Transverse colon (tissue), 4 donors: ENCODE measurements at regions not wholly inside any gene's neighbourhood (a gene's known extent, or its start where the extent isn't known, plus 50 kb on each side); places are given as distances from the start of the nearest gene placed in this dataset.

ENCODE experiments used
- CTCF ChIP-seq, 5 experiments: fragments of 200-600 bp in 3 of 5; fragments of 450-650 bp in 2 of 5; sonication (generic) in 3 of 5; IDR thresholded peaks; 1 replicate in 2 of 5; 2 replicates in 3 of 5; pipeline ENCODE4 v1.5.1; 2016 to 2017; ENCODE audit warnings: antibody characterized with exemption in 5 of 5, inconsistent platforms in 3 of 5, mild to moderate bottlenecking in 2 of 5, moderate library complexity in 1 of 5
- POLR2A ChIP-seq: fragments of 450-650 bp; IDR thresholded peaks from one replicate; pipeline ENCODE4 v1.6.1; 2016; ENCODE audit warnings: antibody characterized with exemption, mild to moderate bottlenecking, moderate library complexity
- POLR2AphosphoS5 ChIP-seq, 3 donors: sonication (generic); formaldehyde crosslinking; IDR thresholded peaks; one replicate each; pipeline ENCODE4 v1.6.1; 2016; ENCODE audit warnings: antibody characterized with exemption in 3 of 3

GRCh38 chr5:114296191-114296590 lies 65.7 kb upstream of the KCNN2 start:
- TF ChIP-seq CTCF (IDR thresholded peaks at IDR 0.05) (no peak), POLR2A (no peak), POLR2AphosphoS5 (IDR thresholded peaks at IDR 0.05) (no peak)
